Astrocyte (in vitro differentiated cells and primary cell): ENCODE measurements at regions not wholly inside any gene's neighbourhood (a gene's known extent, or its start where the extent isn't known, plus 50 kb on each side); places are given as distances from the start of the nearest gene placed in this dataset.

ENCODE experiments used
- DNase-seq: peaks from one replicate; pipeline ENCODE4 v3.0.0-alpha.2; 2010; ENCODE audit warnings: low read depth
- FAIRE-seq: peaks from 2 replicates; lab custom pipeline; 2011; peaks lifted over from hg19 to GRCh38; lab: Jason Lieb, UNC
- H2AFZ ChIP-seq: 2 replicates; pipeline ENCODE4 v1.6.0; 2012; ENCODE audit warnings: low read depth, low read length, inconsistent platforms
- H3K27ac ChIP-seq: 2 replicates; pipeline ENCODE4 v1.5.1; 2011; ENCODE audit warnings: low read depth, low read length, inconsistent platforms
- H3K27me3 ChIP-seq: 2 replicates; pipeline ENCODE4 v1.6.0; 2011; ENCODE audit warnings: low read length, inconsistent platforms; ENCODE audit not compliant: insufficient read depth
- H3K36me3 ChIP-seq: 2 replicates; pipeline ENCODE4 v1.5.1; 2011; ENCODE audit warnings: low read length, inconsistent platforms; ENCODE audit not compliant: insufficient read depth
- H3K4me1 ChIP-seq: 2 replicates; pipeline ENCODE4 v1.5.1; 2011; ENCODE audit warnings: low read length, inconsistent platforms; ENCODE audit not compliant: insufficient read depth
- H3K4me2 ChIP-seq: 2 replicates; pipeline ENCODE4 v1.6.0; 2012; ENCODE audit warnings: low read length, inconsistent platforms
- H3K4me3 ChIP-seq: 2 replicates; pipeline ENCODE4 v1.5.1; 2011; ENCODE audit warnings: low read depth, mild to moderate bottlenecking, low read length, inconsistent platforms; ENCODE audit not compliant: insufficient read depth
- H3K79me2 ChIP-seq: 2 replicates; pipeline ENCODE4 v1.6.0; 2012; ENCODE audit warnings: mild to moderate bottlenecking, low read length, inconsistent platforms; ENCODE audit not compliant: insufficient read depth
- H3K9ac ChIP-seq: 2 replicates; pipeline ENCODE4 v1.6.0; 2012; ENCODE audit warnings: mild to moderate bottlenecking, low read length, inconsistent platforms
- H3K9me3 ChIP-seq: 2 replicates; pipeline ENCODE4 v1.5.1; 2012; ENCODE audit warnings: low read depth, mild to moderate bottlenecking, low read length, inconsistent platforms; ENCODE audit not compliant: insufficient read depth
- H4K20me1 ChIP-seq: 2 replicates; pipeline ENCODE4 v1.6.0; 2012; ENCODE audit warnings: low read length, inconsistent platforms; ENCODE audit not compliant: insufficient read depth
- H3K27ac Mint-ChIP-seq: one replicate; pipeline ENCODE4 v1.8.0; 2021; ENCODE audit warnings: mild to moderate bottlenecking, mixed read lengths; ENCODE audit not compliant: unreplicated experiment
- H3K27me3 Mint-ChIP-seq: one replicate; pipeline ENCODE4 v1.8.0; 2021; ENCODE audit warnings: low read depth, mixed read lengths; ENCODE audit not compliant: unreplicated experiment
- H3K36me3 Mint-ChIP-seq: one replicate; pipeline ENCODE4 v1.8.0; 2021; ENCODE audit warnings: low read depth, mixed read lengths; ENCODE audit not compliant: unreplicated experiment
- H3K4me1 Mint-ChIP-seq: one replicate; pipeline ENCODE4 v1.8.0; 2021; ENCODE audit warnings: low read depth, mixed read lengths; ENCODE audit not compliant: unreplicated experiment
- H3K4me3 Mint-ChIP-seq: one replicate; pipeline ENCODE4 v1.8.0; 2021; ENCODE audit warnings: mild to moderate bottlenecking, moderate library complexity, mixed read lengths; ENCODE audit not compliant: unreplicated experiment
- H3K9me3 Mint-ChIP-seq: one replicate; pipeline ENCODE4 v1.8.0; 2021; ENCODE audit warnings: mild to moderate bottlenecking, mixed read lengths; ENCODE audit not compliant: unreplicated experiment
- CTCF ChIP-seq: IDR thresholded peaks from 2 replicates; pipeline ENCODE4 v1.5.1; 2011; ENCODE audit warnings: low read depth, mild to moderate bottlenecking, inconsistent platforms, low read length, moderate library complexity; ENCODE audit not compliant: insufficient read depth
- EZH2 ChIP-seq: IDR thresholded peaks from 2 replicates; pipeline ENCODE4 v1.6.1; 2012; ENCODE audit warnings: mild to moderate bottlenecking, low read length, inconsistent platforms; ENCODE audit not compliant: insufficient read depth

GRCh38 chr11:21838427-21838826 is 354.5 kb upstream of the ANO5 start:
- no peaks in the 10 kb centered on the region for H3K9me3 ChIP-seq
- H2AFZ ChIP-seq: no peak overlapping the region
- no peaks in the 10 kb centered on the region for H3K79me2 ChIP-seq
- TF ChIP-seq CTCF: no peak
- no peak for TF ChIP-seq EZH2
- no peaks in the 10 kb centered on the region for H3K27me3 Mint-ChIP-seq
- no peaks in the 10 kb centered on the region for H3K9me3 Mint-ChIP-seq
- H3K36me3 Mint-ChIP-seq: no peaks in the 10 kb centered on the region
- no peak overlapping the region for H3K4me3 Mint-ChIP-seq
- no peak overlapping the region for H3K27ac ChIP-seq
- no peaks in the 10 kb centered on the region for H3K4me1 ChIP-seq
- no peaks in the 10 kb centered on the region for H3K36me3 ChIP-seq
- no peak for FAIRE-seq
- no peak overlapping the region for H3K4me2 ChIP-seq
- no peak overlapping the region for H3K27ac Mint-ChIP-seq
- no peaks in the 10 kb centered on the region for H3K4me1 Mint-ChIP-seq
- no peaks in the 10 kb centered on the region for H3K27me3 ChIP-seq
- H4K20me1 ChIP-seq: no peaks in the 10 kb centered on the region
- no peak overlapping the region for H3K9ac ChIP-seq
- DNase-seq: no peak
- no peak overlapping the region for H3K4me3 ChIP-seq

GRCh38 chr11:21839796-21840195 is 353.1 kb upstream of the ANO5 start:
- H3K79me2 ChIP-seq: no peaks in the 10 kb centered on the region
- no peak overlapping the region for H3K27ac ChIP-seq
- FAIRE-seq (no peak), DNase-seq (no peak)
- Mint-ChIP-seq H3K4me1 (no peaks in the 10 kb centered on the region), H3K27me3 (no peaks in the 10 kb centered on the region), H3K36me3 (no peaks in the 10 kb centered on the region), H3K9me3 (no peaks in the 10 kb centered on the region), H3K27ac (no peak overlapping the region), H3K4me3 (no peak overlapping the region)
- H3K4me1 ChIP-seq: no peaks in the 10 kb centered on the region
- H4K20me1 ChIP-seq: no peaks in the 10 kb centered on the region
- TF ChIP-seq EZH2: no peak
- no peak for TF ChIP-seq CTCF
- H3K4me3 ChIP-seq: no peak overlapping the region
- no peaks in the 10 kb centered on the region for H3K36me3 ChIP-seq
- no peak overlapping the region for H3K9ac ChIP-seq
- no peaks in the 10 kb centered on the region for H3K9me3 ChIP-seq
- H3K27me3 ChIP-seq: no peaks in the 10 kb centered on the region
- no peak overlapping the region for H2AFZ ChIP-seq
- no peak overlapping the region for H3K4me2 ChIP-seq

- Histone ChIP-seq H3K4me3 (no peak overlapping the region), H2AFZ (no peak overlapping the region), H3K79me2 (no peaks in the 10 kb centered on the region), H3K9ac (no peak overlapping the region), H3K4me2 (no peak overlapping the region), H3K9me3 (no peaks in the 10 kb centered on the region), H4K20me1 (no peaks in the 10 kb centered on the region), H3K36me3 (no peaks in the 10 kb centered on the region), H3K4me1 (no peaks in the 10 kb centered on the region), H3K27ac (no peak overlapping the region), H3K27me3 (no peaks in the 10 kb centered on the region)
- no peak overlapping the region for H3K27ac Mint-ChIP-seq
- peaks cover 6% of the 10 kb centered on the region for H3K27me3 Mint-ChIP-seq
- DNase-seq (no peak), FAIRE-seq (no peak)
- no peak overlapping the region for H3K4me3 Mint-ChIP-seq
- no peak for TF ChIP-seq CTCF
- no peak for TF ChIP-seq EZH2
- no peaks in the 10 kb centered on the region for H3K4me1 Mint-ChIP-seq
- no peaks in the 10 kb centered on the region for H3K9me3 Mint-ChIP-seq
- no peaks in the 10 kb centered on the region for H3K36me3 Mint-ChIP-seq
These were observed 331.6 kb upstream of the ANO5 start for GRCh38 chr11:21861314-21861713.
